ENCODE measurements at regions not wholly inside any gene's neighbourhood (a gene's known extent, or its start where the extent isn't known, plus 50 kb on each side); places are given as distances from the start of the nearest gene placed in this dataset.

DNA sequence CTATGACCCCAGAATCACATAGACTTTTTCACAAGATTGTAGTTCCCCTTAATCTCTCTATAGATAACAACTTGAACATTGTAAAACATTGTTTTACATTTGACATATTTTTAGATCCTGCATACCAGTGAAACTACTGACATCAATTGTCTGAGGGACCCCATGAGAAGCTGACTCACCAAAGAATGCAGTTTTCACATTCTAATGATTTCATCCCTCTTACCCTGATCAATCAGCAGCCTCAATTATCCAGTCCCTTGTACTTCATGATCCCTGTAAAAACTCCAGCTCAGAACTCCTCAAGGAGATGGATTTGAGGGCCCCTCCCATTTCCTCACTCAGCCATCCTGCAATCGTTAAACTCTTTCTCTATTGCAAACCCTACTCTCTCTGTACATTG is 411.0 kb upstream of the NDST3 start:
- Histone ChIP-seq H3K4ac (ENCODE audit: low read depth, low read length) (no peak overlapping the region), H3K27me3 (ENCODE audit: insufficient read depth, low read length) (no peaks in the 10 kb centered on the region), H3K79me1 (ENCODE audit: insufficient read depth, low read depth, low read length, poor library complexity, severe bottlenecking) (no peaks in the 10 kb centered on the region), H2BK15ac (ENCODE audit: low read depth, low read length) (no peak overlapping the region), H3K23ac (ENCODE audit: insufficient read length, low read depth, low read length) (no peak overlapping the region), H3K27ac (ENCODE audit: insufficient read length, low read depth, low read length) (no peak overlapping the region), H2BK5ac (ENCODE audit: insufficient read length, low read length) (no peak overlapping the region), H3K4me1 (ENCODE audit: insufficient read depth, low read length) (no peaks in the 10 kb centered on the region), H2AK5ac (ENCODE audit: insufficient read length, low read length) (no peak overlapping the region), H3K9ac (ENCODE audit: extremely low read depth, insufficient read length, low read length) (no peak overlapping the region), H3K4me2 (ENCODE audit: insufficient read depth, insufficient read length, low read length) (no peak overlapping the region), H4K20me1 (ENCODE audit: control insufficient read depth, insufficient read depth, insufficient read length) (no peaks in the 10 kb centered on the region), H3K23me2 (ENCODE audit: insufficient read length, low read depth, low read length, poor library complexity, severe bottlenecking) (no peaks in the 10 kb centered on the region), H3K9me3 (ENCODE audit: control insufficient read depth, low read depth, low read length) (no peaks in the 10 kb centered on the region), H4K5ac (ENCODE audit: insufficient read length, low read depth, low read length) (no peak overlapping the region), H4K8ac (replicated peaks; ENCODE audit: insufficient read length, low read depth, low read length) (no peak overlapping the region), H3K14ac (ENCODE audit: insufficient read depth, low read length) (no peak overlapping the region), H2AFZ (ENCODE audit: low read length) (no peak overlapping the region), H4K91ac (ENCODE audit: insufficient read length, low read depth, low read length) (no peak overlapping the region), H3T11ph (ENCODE audit: low read length) (no peak overlapping the region), H3K56ac (ENCODE audit: insufficient read length, low read depth, low read length) (no peak overlapping the region), H2BK12ac (ENCODE audit: insufficient read length, low read depth, low read length) (no peak overlapping the region), H2BK120ac (ENCODE audit: low read depth, low read length, poor library complexity, severe bottlenecking) (no peak overlapping the region), H3K18ac (ENCODE audit: insufficient read length, low read depth, low read length) (no peak overlapping the region), H2BK20ac (ENCODE audit: low read depth, low read length, poor library complexity, severe bottlenecking) (no peak overlapping the region), H3K79me2 (ENCODE audit: insufficient read depth, low read length) (no peaks in the 10 kb centered on the region)
- Mint-ChIP-seq H3K27ac (no peak overlapping the region), H3K36me3 (ENCODE audit: insufficient read depth in 1 of 3, low read depth in 3 of 3) (peaks cover 0 to 2% (median 0%) of the 10 kb centered on the region in 3 experiments; a peak in 1 of 7 replicates), H3K27me3 (ENCODE audit: low read depth) (no peaks in the 10 kb centered on the region), H3K9me3 (no peaks in the 10 kb centered on the region), H3K4me1 (peaks cover 10 to 16% of the 10 kb centered on the region in 2 experiments), H3K4me3 (no peak overlapping the region)
- no peak for DNase-seq
- no CpG with 5 or more reads among the region's 1 CpG for WGBS (ENCODE audit: extremely low coverage, insufficient read length, low lambda C conversion rate)
- TF ChIP-seq, protein P1, sequence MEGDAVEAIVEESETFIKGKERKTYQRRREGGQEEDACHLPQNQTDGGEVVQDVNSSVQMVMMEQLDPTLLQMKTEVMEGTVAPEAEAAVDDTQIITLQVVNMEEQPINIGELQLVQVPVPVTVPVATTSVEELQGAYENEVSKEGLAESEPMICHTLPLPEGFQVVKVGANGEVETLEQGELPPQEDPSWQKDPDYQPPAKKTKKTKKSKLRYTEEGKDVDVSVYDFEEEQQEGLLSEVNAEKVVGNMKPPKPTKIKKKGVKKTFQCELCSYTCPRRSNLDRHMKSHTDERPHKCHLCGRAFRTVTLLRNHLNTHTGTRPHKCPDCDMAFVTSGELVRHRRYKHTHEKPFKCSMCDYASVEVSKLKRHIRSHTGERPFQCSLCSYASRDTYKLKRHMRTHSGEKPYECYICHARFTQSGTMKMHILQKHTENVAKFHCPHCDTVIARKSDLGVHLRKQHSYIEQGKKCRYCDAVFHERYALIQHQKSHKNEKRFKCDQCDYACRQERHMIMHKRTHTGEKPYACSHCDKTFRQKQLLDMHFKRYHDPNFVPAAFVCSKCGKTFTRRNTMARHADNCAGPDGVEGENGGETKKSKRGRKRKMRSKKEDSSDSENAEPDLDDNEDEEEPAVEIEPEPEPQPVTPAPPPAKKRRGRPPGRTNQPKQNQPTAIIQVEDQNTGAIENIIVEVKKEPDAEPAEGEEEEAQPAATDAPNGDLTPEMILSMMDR (conservative IDR thresholded peaks at IDR 0.05): no peak

All from H9 (cell line).